Muscle of leg (tissue), 3 donors: ENCODE measurements at regions not wholly inside any gene's neighbourhood (a gene's known extent, or its start where the extent isn't known, plus 50 kb on each side); places are given as distances from the start of the nearest gene placed in this dataset.

ENCODE experiments used
- DNase-seq: peaks from one replicate; pipeline ENCODE4 v3.0.0; 2013
- H3K27ac ChIP-seq: one replicate; pipeline ENCODE4 v1.5.1; 2013; ENCODE audit warnings: mild to moderate bottlenecking, low read length, control low read depth
- H3K27me3 ChIP-seq: one replicate; pipeline ENCODE4 v1.6.1; 2013; ENCODE audit warnings: low read length; ENCODE audit not compliant: control insufficient read depth, insufficient read depth
- H3K36me3 ChIP-seq: one replicate; pipeline ENCODE4 v1.6.1; 2013; ENCODE audit warnings: low read length; ENCODE audit not compliant: control insufficient read depth, insufficient read depth
- H3K4me1 ChIP-seq: one replicate; pipeline ENCODE4 v1.6.1; 2013; ENCODE audit warnings: low read length; ENCODE audit not compliant: control insufficient read depth, insufficient read depth
- H3K4me3 ChIP-seq: one replicate; pipeline ENCODE4 v1.5.1; 2013; ENCODE audit warnings: low read length, control low read depth
- H3K9me3 ChIP-seq: replicated peaks from 2 replicates; pipeline ENCODE4 v1.6.1; 2013; ENCODE audit warnings: low read depth, low read length; ENCODE audit not compliant: control insufficient read depth
- WGBS: methylation state at CpG from one replicate; pipeline ENCODE4 v1.1.5; 2013; ENCODE audit warnings: missing lambda C conversion rate; ENCODE audit not compliant: insufficient coverage; 5-methylcytosine and 5-hydroxymethylcytosine counted together

DNA sequence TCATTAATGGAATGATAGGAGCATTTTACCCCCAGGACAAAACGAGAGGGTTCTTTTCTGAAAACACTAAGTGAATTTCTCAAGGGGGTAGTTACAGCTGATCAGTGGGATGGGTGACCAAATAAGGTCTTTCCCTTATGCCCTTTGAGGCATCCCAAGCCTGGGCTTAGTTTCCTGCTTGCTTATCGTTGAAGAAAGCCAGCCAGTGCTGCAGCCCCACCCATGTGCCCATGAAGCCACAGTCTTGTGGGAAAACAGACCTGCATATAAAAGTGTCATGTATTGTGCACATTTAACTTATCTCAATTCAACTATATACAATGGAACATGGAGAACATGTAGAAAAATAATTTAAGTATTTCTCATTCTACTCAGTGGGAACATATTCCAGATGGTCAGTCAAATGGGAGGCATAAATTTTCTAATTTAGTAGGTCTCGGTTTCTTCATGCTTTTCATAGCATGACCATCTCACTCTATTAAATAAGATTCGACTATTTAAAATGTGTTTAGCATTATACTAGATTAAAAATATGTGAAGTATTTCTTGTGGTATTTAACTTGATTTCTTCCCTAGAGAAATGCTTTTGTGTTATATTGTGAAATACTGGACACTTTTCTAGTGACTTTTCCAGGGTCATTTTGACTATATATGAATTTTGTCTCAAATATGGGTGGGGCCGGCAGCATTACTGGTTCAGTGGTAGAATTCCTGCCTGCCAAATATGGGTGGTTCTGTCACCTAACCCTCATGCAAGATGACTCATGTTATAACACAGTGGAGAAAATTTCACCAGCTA is 189.7 kb upstream of the SGCD start:
- 100% methylated on average over 1 of the region's 5 CpGs for whole genome bisulfite sequencing
- no peaks in the 10 kb centered on the region for H3K9me3 ChIP-seq
- no peaks in the 10 kb centered on the region for H3K27me3 ChIP-seq
- no peak overlapping the region for H3K27ac ChIP-seq
- DNase-seq, result peak; percentile 62
- no peaks in the 10 kb centered on the region for H3K36me3 ChIP-seq
- peaks cover 4% of the 10 kb centered on the region for H3K4me1 ChIP-seq
- H3K4me3 ChIP-seq, result no peak overlapping the region

GRCh38 chr5:156142867-156143266 is 184.1 kb upstream of the SGCD start:
- peaks cover 7% of the 10 kb centered on the region for H3K9me3 ChIP-seq
- H3K27me3 ChIP-seq, result no peaks in the 10 kb centered on the region
- H3K27ac ChIP-seq, result no peak overlapping the region
- no peaks in the 10 kb centered on the region for H3K36me3 ChIP-seq
- no peak overlapping the region for H3K4me3 ChIP-seq
- peaks cover 1% of the 10 kb centered on the region for H3K4me1 ChIP-seq
- no CpG with 5 or more reads among the region's 2 CpGs for WGBS
- no peak for DNase-seq

DNA sequence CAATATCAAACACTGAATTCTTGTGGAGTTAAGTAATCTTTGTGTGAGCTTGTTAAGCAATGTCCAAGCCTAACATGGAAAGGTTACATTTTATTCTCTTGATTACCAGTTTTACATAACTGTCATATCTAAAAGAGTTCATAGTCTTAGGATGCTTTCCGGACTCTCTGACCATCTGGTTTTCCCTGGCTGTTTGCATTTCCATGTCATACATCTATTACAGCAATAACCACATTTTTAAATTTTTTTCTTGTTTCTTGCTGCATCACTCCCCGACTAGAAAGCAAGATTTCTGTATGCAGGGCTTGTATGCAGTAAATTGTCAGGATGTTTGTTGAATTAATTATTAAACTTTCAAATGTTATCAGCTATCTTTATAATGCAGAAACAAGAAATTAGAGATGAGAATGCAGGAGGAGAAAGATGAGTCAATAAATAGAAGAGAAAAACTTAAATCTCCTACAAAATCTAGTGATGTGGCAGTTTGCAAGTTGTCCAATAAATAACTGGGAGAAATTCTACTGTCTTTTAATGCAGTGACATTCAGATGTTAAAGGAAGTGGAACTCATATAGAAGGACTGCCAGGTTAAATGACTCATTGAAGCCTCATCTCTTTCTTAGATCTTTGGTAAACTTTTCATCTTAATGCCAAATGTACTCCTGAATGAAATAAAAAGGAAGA is 179.6 kb upstream of the SGCD start:
- no peak overlapping the region for H3K27ac ChIP-seq
- H3K4me1 ChIP-seq, result no peaks in the 10 kb centered on the region
- no CpG with 5 or more reads among the region's 2 CpGs for WGBS
- H3K27me3 ChIP-seq, result no peaks in the 10 kb centered on the region
- no peak overlapping the region for H3K4me3 ChIP-seq
- H3K9me3 ChIP-seq, result peaks cover 7% of the 10 kb centered on the region
- no peaks in the 10 kb centered on the region for H3K36me3 ChIP-seq
- peak; percentile 18 for DNase-seq

DNA sequence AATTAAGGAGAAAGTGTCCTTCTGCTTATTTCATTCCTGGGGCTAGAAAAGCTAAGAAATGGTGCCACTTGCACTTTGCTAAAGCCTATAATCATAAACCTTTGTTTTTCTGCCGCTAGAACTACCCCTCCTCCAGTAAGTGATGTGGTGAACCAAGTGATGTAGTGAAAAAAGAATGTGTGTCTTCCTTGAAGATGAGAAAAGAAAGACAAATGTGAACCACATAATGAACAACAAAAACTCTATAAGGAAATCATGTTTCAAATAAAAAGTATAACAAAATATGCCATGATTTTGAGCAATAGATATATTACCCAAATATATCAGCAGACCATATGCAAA is 179.0 kb upstream of the SGCD start:
- Histone ChIP-seq H3K27me3 (no peaks in the 10 kb centered on the region), H3K27ac (no peak overlapping the region), H3K36me3 (no peaks in the 10 kb centered on the region), H3K4me3 (no peak overlapping the region), H3K4me1 (no peaks in the 10 kb centered on the region), H3K9me3 (peaks cover 5% of the 10 kb centered on the region)
- no CpG with 5 or more reads among the region's 1 CpG for WGBS
- DNase-seq, result no peak

- no peaks in the 10 kb centered on the region for H3K4me1 ChIP-seq
- DNase-seq, result no peak
- no CpG with 5 or more reads among the region's 1 CpG for WGBS
Measured at GRCh38 chr5:156148301-156148700, 178.7 kb upstream of the SGCD start.

GRCh38 chr5:156149213-156149612 is 177.8 kb upstream of the SGCD start:
- Histone ChIP-seq H3K27ac (no peak overlapping the region), H3K27me3 (no peaks in the 10 kb centered on the region), H3K9me3 (no peaks in the 10 kb centered on the region), H3K36me3 (no peaks in the 10 kb centered on the region), H3K4me1 (no peaks in the 10 kb centered on the region), H3K4me3 (no peak overlapping the region)
- no peak for DNase-seq

More at GRCh38 chr5:156148301-156148700, 178.7 kb upstream of the SGCD start:
- Histone ChIP-seq H3K36me3 (no peaks in the 10 kb centered on the region), H3K9me3 (peaks cover 1% of the 10 kb centered on the region), H3K4me3 (no peak overlapping the region), H3K27me3 (no peaks in the 10 kb centered on the region), H3K27ac (no peak overlapping the region)

- Histone ChIP-seq H3K27ac (no peak overlapping the region), H3K36me3 (no peaks in the 10 kb centered on the region)
- WGBS, result 60% methylated on average over 1 of the region's 3 CpGs
Measured at GRCh38 chr5:156153602-156154001, 173.4 kb upstream of the SGCD start.

GRCh38 chr5:156154757-156155156 is 172.2 kb upstream of the SGCD start:
- no peaks in the 10 kb centered on the region for H3K4me1 ChIP-seq
- no peak overlapping the region for H3K27ac ChIP-seq
- no peaks in the 10 kb centered on the region for H3K9me3 ChIP-seq
- no peak overlapping the region for H3K4me3 ChIP-seq
- DNase-seq, result no peak
- WGBS, result no CpG with 5 or more reads among the region's 1 CpG
- no peaks in the 10 kb centered on the region for H3K36me3 ChIP-seq
- no peaks in the 10 kb centered on the region for H3K27me3 ChIP-seq

More at GRCh38 chr5:156153602-156154001, 173.4 kb upstream of the SGCD start:
- Histone ChIP-seq H3K4me1 (no peaks in the 10 kb centered on the region), H3K4me3 (no peak overlapping the region), H3K27me3 (no peaks in the 10 kb centered on the region), H3K9me3 (no peaks in the 10 kb centered on the region)
- no peak for DNase-seq

DNA sequence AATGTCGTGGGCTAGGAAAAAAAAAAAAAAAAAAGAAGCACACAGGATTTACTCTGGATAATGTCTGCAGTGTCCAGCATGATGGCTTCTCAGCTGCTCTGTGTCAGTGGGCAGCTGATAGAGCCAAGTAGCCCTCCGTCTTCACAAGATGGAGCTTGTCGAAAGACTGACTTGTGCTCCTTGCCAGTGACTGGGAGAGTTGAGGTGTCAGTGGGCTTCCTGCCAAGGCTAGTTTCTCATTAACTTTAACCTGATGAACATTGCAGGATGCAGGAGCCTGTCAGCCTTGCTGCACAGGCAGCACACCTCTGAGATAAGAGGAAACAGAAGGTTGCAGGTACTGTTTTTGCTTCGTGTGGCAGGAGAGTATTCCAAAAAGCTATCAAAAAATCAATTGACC is 171.4 kb upstream of the SGCD start:
- Histone ChIP-seq H3K27ac (no peak overlapping the region), H3K27me3 (no peaks in the 10 kb centered on the region), H3K9me3 (no peaks in the 10 kb centered on the region), H3K36me3 (no peaks in the 10 kb centered on the region), H3K4me3 (no peak overlapping the region), H3K4me1 (no peaks in the 10 kb centered on the region)
- WGBS, result 76% methylated on average over 2 of the region's 4 CpGs
- no peak for DNase-seq

DNA sequence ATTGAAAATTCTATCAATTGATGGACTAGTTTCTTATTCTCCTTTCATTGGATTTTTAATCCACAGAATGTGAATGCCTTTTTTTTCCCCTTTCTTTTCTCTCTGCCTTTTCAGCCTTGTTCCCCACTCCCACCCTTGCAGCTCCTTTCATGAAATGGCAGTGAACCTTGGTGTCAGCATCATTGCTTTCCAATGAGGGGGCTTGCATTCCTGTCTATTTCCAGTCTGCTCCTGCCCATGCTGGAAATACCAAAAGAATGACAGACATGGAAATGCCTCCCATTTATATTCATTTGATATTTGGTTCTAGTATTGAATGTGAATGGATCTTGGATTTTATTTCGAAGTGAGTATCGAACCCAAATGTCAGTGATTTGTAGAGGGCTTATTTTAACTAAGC is 162.7 kb upstream of the SGCD start:
- Histone ChIP-seq H3K9me3 (no peaks in the 10 kb centered on the region), H3K4me1 (no peaks in the 10 kb centered on the region), H3K4me3 (no peak overlapping the region), H3K36me3 (no peaks in the 10 kb centered on the region), H3K27me3 (no peaks in the 10 kb centered on the region), H3K27ac (no peak overlapping the region)
- no CpG with 5 or more reads among the region's 2 CpGs for WGBS
- DNase-seq, result no peak
